ENCODE measurements at regions not wholly inside any gene's neighbourhood (a gene's known extent, or its start where the extent isn't known, plus 50 kb on each side); places are given as distances from the start of the nearest gene placed in this dataset.
A peak's percentile ranks its signal among the peaks of the same experiment; 100 is the strongest.

DNA sequence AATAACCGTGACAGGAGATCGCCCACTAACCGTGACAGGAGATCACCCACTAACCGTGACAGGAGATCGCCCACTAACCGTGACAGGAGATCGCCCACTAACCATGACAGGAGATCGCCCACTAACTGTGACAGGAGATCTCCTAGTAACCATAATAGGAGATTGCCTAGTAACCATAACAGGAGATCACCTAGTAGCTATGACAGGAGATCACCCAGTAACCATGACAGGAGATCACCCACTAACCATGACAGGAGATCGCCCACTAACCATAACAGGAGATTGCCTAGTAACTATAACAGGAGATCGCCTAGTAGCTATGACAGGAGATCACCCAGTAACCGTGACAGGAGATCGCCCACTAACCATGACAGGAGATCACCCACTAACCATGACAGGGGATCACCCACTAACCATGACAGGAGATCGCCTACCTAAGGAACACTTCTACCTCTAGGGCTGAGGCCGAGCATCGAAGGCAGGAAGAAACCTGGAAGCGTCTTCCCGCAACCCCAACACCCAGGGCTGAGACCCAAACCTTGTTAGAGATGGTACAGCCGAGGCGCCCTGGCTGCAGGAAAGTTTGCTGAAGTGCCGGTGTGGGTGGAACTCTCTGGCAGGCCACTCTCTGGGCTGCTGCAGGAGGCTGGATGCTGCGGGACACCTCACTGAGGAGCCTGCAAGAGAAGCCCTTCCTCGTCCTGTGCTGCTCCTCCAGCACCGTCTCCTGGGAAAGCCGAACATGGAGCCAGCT lies 67.5 kb upstream of the THY1 start:
- no peak for DNase-seq

DNA sequence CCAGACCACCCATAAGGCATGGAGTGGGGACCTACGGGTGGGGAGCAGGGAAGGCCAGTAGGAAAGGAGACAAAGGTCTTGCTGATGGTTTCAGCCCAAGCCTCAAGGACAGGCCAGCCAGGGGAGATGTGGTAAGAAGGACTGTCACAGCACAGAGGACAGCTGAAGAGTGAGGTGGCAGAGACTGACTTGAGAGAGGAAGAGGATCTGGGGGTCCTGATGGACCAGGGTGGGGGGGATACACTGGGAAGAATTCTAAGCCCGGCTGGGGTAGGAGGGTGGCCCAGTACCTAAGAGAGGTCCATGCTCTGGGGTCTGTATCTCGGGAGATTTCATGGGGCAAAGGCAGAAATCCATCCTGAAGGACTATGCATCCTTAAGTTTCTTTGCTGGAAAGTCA lies 66.1 kb upstream of the THY1 start:
- no peak for DNase-seq

- no peak for DNase-seq
Observed at GRCh38 chr11:119488256-119488995, 65.5 kb upstream of the THY1 start.

DNA sequence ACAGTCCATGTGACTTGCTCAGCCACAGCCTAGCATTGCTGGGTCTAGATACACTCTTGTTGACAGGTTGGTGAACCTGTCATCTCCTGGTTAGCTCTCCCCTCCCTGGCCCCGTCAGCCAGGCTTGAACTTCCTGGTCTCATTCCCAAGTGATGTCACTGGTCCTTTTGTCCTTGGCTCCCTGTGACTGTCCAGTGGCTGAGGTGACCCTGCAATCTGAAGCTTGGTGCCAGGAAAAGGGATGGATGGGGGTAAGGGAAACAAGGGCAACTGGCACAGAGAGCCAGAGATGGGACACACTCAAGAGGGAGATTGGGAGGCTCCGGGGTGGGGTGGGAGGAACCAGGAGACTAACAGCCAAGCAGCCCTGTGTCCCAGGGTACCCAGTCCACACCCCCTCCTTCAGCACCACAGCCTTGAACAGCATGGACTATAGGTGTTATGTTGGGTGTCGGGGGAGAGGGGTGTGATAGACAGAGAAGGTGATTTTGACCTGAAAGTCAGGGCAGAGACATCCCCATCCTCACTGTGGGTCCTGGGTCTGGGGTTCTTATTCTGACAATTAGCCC lies 63.8 kb upstream of the THY1 start:
- DNase-seq = no peak

GRCh38 chr11:119486016-119486415 lies 63.0 kb upstream of the THY1 start:
- no peak for DNase-seq

GRCh38 chr11:119484741-119485605 lies 62.0 kb upstream of the THY1 start:
- DNase-seq = no peak

GRCh38 chr11:119483881-119484371 lies 61.0 kb upstream of the THY1 start:
- DNase-seq = no peak

GRCh38 chr11:119483341-119483880 lies 60.4 kb upstream of the THY1 start:
- DNase-seq = no peak

- no peak for DNase-seq
Observed at GRCh38 chr11:119482521-119483011, 59.6 kb upstream of the THY1 start.

- no peak for DNase-seq
Observed at GRCh38 chr11:119481667-119482400, 58.9 kb upstream of the THY1 start.

GRCh38 chr11:119481021-119481666 lies 58.2 kb upstream of the THY1 start:
- peak in 12 of 14 donors; percentile 23 to 83 (median 64) for DNase-seq

DNA sequence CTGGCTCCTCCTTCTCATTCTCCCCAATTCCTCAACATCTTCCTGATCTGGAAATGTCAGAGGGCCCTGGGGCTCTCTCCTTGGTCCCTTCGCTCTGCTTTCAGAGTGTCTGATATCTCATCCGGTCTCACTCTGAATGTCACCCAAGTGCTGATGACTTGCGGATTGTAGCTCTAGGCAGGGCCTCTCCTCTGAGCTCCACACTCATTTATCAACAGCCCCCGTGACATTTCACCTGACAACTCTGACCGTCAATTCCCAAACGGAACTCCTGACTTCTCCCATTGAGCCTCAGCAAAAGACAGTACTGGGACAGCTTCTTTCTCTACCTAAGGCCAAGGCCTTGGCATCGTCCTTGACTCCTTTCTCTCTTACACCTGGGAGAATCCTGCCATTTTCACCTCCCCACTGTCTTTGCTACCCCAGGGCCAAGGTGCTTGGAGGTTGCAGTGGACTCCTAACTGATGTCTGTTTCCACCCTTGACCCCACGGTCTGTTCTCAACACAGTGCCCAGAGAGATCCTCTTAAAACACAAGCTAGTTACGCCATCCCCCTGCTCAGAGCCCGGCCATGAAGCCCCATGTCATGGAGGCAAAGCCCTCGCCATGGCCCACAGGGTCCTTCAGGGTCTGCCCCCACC lies 57.5 kb upstream of the THY1 start:
- DNase-seq = no peak

- no peak for DNase-seq
Observed at GRCh38 chr11:119479685-119480275, 56.8 kb upstream of the THY1 start.

- DNase-seq = no peak
Observed at GRCh38 chr11:119478711-119479285, 55.8 kb upstream of the THY1 start.

- no peak for DNase-seq
Observed at GRCh38 chr11:119476666-119477331, 53.8 kb upstream of the THY1 start.

DNA sequence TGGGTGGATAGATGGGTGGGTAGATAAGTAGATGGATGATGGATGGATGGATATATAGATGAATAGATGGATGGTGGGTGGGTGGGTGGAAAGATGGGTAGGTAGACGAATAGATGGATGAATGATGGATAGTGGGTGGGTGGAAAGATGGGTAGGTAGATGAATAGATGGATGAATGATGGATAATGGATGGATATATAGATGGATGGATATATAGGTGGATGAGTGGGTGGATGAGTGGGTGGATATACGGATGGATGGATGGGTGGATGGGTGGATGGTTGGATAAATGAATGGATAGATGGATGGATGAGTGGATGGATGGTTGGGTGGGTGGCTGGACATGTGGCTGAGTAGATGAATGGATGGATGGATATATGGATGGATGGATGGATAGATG lies 53.1 kb upstream of the THY1 start:
- DNase-seq = no peak

DNA sequence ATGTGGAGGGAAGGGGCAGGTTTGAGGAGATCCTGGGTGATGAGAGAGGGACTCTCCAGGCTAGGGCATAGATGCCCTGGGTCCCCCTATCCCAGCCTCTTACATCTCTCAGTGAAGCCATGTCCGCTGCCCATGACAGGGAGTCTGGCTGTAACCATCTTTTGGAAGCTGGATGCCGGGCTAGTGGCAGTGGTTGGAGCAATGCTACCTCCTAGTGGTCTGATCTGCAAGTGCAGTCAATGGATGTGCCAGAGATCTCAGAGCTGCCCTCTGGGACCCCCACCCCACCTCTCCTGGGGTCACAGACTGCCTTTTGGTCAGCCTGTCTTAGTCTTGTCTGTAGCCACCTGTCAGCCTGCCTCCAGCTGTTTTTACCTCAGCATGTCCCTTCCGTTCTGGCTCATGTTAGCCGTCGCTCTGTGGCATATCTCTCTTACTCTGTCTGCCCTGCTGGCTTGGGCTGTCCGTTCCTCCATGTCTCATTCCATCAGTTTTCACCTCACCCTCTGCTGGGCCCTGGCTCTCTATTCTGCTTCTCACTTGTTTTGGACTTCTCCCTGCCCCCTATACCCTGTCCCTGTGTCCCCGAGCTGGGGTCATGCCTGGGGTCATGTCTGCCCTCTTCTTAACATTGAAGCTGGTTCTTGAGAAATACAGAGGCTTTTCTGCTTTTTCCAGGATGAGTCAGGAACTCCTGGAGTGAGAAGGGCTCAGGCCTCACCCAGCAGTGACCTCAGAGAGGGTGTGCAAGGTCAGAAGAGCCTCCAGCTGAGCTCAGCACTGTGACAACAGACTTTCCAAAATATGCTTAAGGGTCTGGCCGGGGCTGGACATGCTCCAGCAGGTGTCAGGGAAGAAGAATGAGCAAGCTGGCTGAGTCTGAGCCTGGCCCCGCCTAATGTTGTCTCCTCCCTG lies 52.0 kb upstream of the THY1 start:
- DNase-seq = peak in 12 of 14 donors; percentile 12 to 58 (median 40)

Measured in C1 segment of cervical spinal cord (tissue), 14 donors.